ENCODE measurements at regions not wholly inside any gene's neighbourhood (a gene's known extent, or its start where the extent isn't known, plus 50 kb on each side); places are given as distances from the start of the nearest gene placed in this dataset.

DNA sequence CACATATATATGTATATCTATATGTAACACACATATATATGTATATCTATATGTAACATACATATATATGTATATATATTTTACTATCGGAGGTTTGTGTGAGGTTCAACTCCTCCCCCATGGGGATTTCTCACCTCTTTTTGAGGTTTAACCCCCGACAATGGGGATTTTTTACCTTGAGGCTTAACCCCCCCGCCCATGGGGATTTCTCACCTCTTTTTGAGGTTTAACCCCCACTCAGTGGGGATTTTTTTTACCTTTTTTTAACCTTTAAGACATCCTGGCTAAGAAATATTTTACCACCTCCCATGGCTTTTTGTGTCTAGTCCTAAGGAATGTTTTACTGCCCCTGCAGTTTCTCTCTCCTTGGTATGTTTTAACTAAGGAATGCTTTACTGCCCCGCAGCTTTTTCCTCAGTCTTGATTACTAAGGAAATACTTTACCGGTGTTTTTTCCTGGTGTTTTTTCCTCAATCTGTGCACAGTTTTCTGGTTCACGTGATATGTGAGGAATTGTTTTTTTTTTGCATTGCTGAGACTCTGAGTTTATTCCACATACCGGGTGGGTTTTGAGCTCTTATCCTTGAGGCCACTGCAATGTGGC lies 185.2 kb downstream of the KLF13 start:
- TF ChIP-seq, protein P1, sequence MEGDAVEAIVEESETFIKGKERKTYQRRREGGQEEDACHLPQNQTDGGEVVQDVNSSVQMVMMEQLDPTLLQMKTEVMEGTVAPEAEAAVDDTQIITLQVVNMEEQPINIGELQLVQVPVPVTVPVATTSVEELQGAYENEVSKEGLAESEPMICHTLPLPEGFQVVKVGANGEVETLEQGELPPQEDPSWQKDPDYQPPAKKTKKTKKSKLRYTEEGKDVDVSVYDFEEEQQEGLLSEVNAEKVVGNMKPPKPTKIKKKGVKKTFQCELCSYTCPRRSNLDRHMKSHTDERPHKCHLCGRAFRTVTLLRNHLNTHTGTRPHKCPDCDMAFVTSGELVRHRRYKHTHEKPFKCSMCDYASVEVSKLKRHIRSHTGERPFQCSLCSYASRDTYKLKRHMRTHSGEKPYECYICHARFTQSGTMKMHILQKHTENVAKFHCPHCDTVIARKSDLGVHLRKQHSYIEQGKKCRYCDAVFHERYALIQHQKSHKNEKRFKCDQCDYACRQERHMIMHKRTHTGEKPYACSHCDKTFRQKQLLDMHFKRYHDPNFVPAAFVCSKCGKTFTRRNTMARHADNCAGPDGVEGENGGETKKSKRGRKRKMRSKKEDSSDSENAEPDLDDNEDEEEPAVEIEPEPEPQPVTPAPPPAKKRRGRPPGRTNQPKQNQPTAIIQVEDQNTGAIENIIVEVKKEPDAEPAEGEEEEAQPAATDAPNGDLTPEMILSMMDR (IDR thresholded peaks at IDR 0.05) = no peak
- TF ChIP-seq POLR2A (IDR thresholded peaks at IDR 0.05) = no peak
- no peak for TF ChIP-seq EP300 (IDR thresholded peaks at IDR 0.05)
